ENCODE measurements at regions not wholly inside any gene's neighbourhood (a gene's known extent, or its start where the extent isn't known, plus 50 kb on each side); places are given as distances from the start of the nearest gene placed in this dataset.

- Histone ChIP-seq H3K4me2 (ENCODE audit: insufficient read depth, low read length) (peak overlapping the region; percentile 47), H3K9ac (replicated peaks; ENCODE audit: extremely low read depth, insufficient read depth, low read length) (peak overlapping the region; percentile 46), H3K4me1 (ENCODE audit: control insufficient read depth, extremely low read depth, insufficient read depth, low read length) (peaks cover 40% of the 10 kb centered on the region), H3K36me3 (ENCODE audit: control insufficient read depth in 2 of 2, extremely low read depth in 1 of 2, insufficient read depth in 2 of 2, low read length in 2 of 2) (no peaks in the 10 kb centered on the region), H3K27me3 (ENCODE audit: control insufficient read depth in 2 of 2, insufficient read depth in 2 of 2, low read length in 2 of 2) (no peaks in the 10 kb centered on the region), H3K4me3 (replicated peaks in 1 of 3; ENCODE audit: insufficient read depth in 1 of 3, low read depth in 1 of 3, low read length in 3 of 3) (no peak overlapping the region), H4K20me1 (replicated peaks; ENCODE audit: control insufficient read depth, extremely low read depth, insufficient read depth, low read length) (no peaks in the 10 kb centered on the region), H3K27ac (ENCODE audit: insufficient read depth, low read depth, low read length) (no peak overlapping the region), H3K9me1 (replicated peaks; ENCODE audit: control insufficient read depth, extremely low read depth, insufficient read depth, low read length) (no peaks in the 10 kb centered on the region), H2AFZ (ENCODE audit: low read depth, low read length) (peak overlapping the region; percentile 49), H3K79me2 (ENCODE audit: control insufficient read depth, insufficient read depth, low read length) (no peaks in the 10 kb centered on the region), H3K9me3 (replicated peaks; ENCODE audit: control insufficient read depth, insufficient read depth, low read length) (no peaks in the 10 kb centered on the region)
- CTCF ChIA-PET, result interaction anchor here (1.2 to 1.7 kb wide), 2 partner anchors 302 to 416 kb away, joined by 3 to 4 read pairs; no protein-coding TSS in a partner anchor
- dilution Hi-C loops (cut with MboI; ENCODE audit: extremely low pct_ligation_motif_present, low sequenced_read_pairs) (no loop called here), intact Hi-C loops (cut with micrococcal nuclease) (loop anchor here (5.0 to 10.0 kb wide), 2 partner anchors 285 to 1832 kb away; partner anchors contain the start of genes IL15 and USP38)
- POLR2A ChIA-PET, result no interaction called here
- DNase-seq (ENCODE audit: low read depth, low spot score) (no peak), FAIRE-seq (no peak)
- TF ChIP-seq, protein P1, sequence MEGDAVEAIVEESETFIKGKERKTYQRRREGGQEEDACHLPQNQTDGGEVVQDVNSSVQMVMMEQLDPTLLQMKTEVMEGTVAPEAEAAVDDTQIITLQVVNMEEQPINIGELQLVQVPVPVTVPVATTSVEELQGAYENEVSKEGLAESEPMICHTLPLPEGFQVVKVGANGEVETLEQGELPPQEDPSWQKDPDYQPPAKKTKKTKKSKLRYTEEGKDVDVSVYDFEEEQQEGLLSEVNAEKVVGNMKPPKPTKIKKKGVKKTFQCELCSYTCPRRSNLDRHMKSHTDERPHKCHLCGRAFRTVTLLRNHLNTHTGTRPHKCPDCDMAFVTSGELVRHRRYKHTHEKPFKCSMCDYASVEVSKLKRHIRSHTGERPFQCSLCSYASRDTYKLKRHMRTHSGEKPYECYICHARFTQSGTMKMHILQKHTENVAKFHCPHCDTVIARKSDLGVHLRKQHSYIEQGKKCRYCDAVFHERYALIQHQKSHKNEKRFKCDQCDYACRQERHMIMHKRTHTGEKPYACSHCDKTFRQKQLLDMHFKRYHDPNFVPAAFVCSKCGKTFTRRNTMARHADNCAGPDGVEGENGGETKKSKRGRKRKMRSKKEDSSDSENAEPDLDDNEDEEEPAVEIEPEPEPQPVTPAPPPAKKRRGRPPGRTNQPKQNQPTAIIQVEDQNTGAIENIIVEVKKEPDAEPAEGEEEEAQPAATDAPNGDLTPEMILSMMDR (IDR thresholded peaks at IDR 0.05; ENCODE audit: extremely low read depth in 1 of 2, insufficient read depth in 1 of 2, low read depth in 1 of 2, low read length in 2 of 2), result no peak
- TF ChIP-seq EZH2 (IDR thresholded peaks at IDR 0.05; ENCODE audit: borderline replicate concordance, low read depth, low read length, severe bottlenecking), result no peak
- no peak for TF ChIP-seq FOS (IDR thresholded peaks at IDR 0.05; ENCODE audit: borderline replicate concordance, insufficient read depth, low read length)
- TF ChIP-seq MAX (IDR thresholded peaks at IDR 0.05; ENCODE audit: insufficient read depth, insufficient read length), result no peak
- TF ChIP-seq MYC (IDR thresholded peaks at IDR 0.05; ENCODE audit: low read depth, low read length), result no peak
- TF ChIP-seq POLR2A (IDR thresholded peaks at IDR 0.05; ENCODE audit: low read depth, low read length), result no peak
- TF ChIP-seq JUN (IDR thresholded peaks at IDR 0.05; ENCODE audit: borderline replicate concordance, insufficient read depth, insufficient read length, low read depth), result no peak
- BruUV-seq (replicated peaks), result no TSS peak
These were observed 131.6 kb downstream of the ZNF330 start for GRCh38 chr4:141352331-141352730.
